Neuronal stem cell (in vitro differentiated cells): ENCODE measurements at regions not wholly inside any gene's neighbourhood (a gene's known extent, or its start where the extent isn't known, plus 50 kb on each side); places are given as distances from the start of the nearest gene placed in this dataset.

ENCODE experiments used
- DNase-seq: peaks from one replicate; pipeline ENCODE4 v3.0.0-alpha.2; 2013; ENCODE audit warnings: low spot score
- H2AFZ ChIP-seq: one replicate; pipeline ENCODE4 v1.6.1; 2013; ENCODE audit warnings: mild to moderate bottlenecking, low read length, inconsistent platforms
- H2AK5ac ChIP-seq: 2 replicates; pipeline ENCODE4 v1.6.1; 2013; ENCODE audit warnings: low read depth, mild to moderate bottlenecking, inconsistent platforms, low read length, moderate library complexity, mixed read lengths
- H2BK120ac ChIP-seq: 2 replicates; pipeline ENCODE4 v1.6.1; 2013; ENCODE audit warnings: low read depth, mild to moderate bottlenecking, inconsistent platforms, low read length, moderate library complexity, mixed read lengths
- H2BK12ac ChIP-seq: one replicate; pipeline ENCODE4 v1.6.1; 2013; ENCODE audit warnings: low read length, inconsistent platforms
- H2BK15ac ChIP-seq: 2 replicates; pipeline ENCODE4 v1.6.1; 2013; ENCODE audit warnings: mild to moderate bottlenecking, low read length, inconsistent platforms, mixed read lengths
- H2BK5ac ChIP-seq: one replicate; pipeline ENCODE4 v1.6.1; 2013; ENCODE audit warnings: inconsistent platforms, mild to moderate bottlenecking, low read length, moderate library complexity
- H3K14ac ChIP-seq: one replicate; pipeline ENCODE4 v1.6.1; 2013; ENCODE audit warnings: low read length, inconsistent platforms
- H3K18ac ChIP-seq: 2 replicates; pipeline ENCODE4 v1.6.1; 2013; ENCODE audit warnings: low read length, inconsistent platforms
- H3K23ac ChIP-seq: 2 replicates; pipeline ENCODE4 v1.6.1; 2013; ENCODE audit warnings: low read depth, mild to moderate bottlenecking, mixed read lengths, low read length, inconsistent platforms; ENCODE audit not compliant: poor library complexity
- H3K27ac ChIP-seq: replicated peaks from 3 replicates; pipeline ENCODE4 v1.5.1; 2013; ENCODE audit warnings: low read length, inconsistent platforms
- H3K27me3 ChIP-seq, 3 experiments: 2 replicates each; pipeline ENCODE4 v1.6.1; 2013; ENCODE audit warnings: low read length in 3 of 3, mild to moderate bottlenecking in 2 of 3, inconsistent platforms in 1 of 3, low read depth in 1 of 3, mixed read lengths in 1 of 3, moderate library complexity in 1 of 3; ENCODE audit not compliant: control insufficient read depth in 3 of 3, insufficient read depth in 3 of 3
- H3K36me3 ChIP-seq, 2 donors: replicated peaks in 1 of 2; 2 replicates each; pipeline ENCODE4 v1.6.1; 2013; ENCODE audit warnings: low read length in 2 of 2; ENCODE audit not compliant: control insufficient read depth in 2 of 2, insufficient read depth in 2 of 2
- H3K4ac ChIP-seq: 2 replicates; pipeline ENCODE4 v1.6.1; 2013; ENCODE audit warnings: inconsistent platforms, mild to moderate bottlenecking, low read length, moderate library complexity
- H3K4me1 ChIP-seq, 2 donors: 1 replicate in 1 of 2; 2 replicates in 1 of 2; pipeline ENCODE4 v1.6.1; 2013; ENCODE audit warnings: low read length in 2 of 2, low read depth in 1 of 2; ENCODE audit not compliant: control insufficient read depth in 2 of 2, insufficient read depth in 1 of 2
- H3K4me2 ChIP-seq: one replicate; pipeline ENCODE4 v1.6.1; 2013; ENCODE audit warnings: mild to moderate bottlenecking, low read length, inconsistent platforms; ENCODE audit not compliant: insufficient read depth, poor library complexity, severe bottlenecking
- H3K4me3 ChIP-seq, 2 donors: 2 replicates each; pipeline ENCODE4 v1.5.1; 2013; ENCODE audit warnings: low read length in 2 of 2, mild to moderate bottlenecking in 2 of 2, inconsistent platforms in 1 of 2, moderate library complexity in 1 of 2
- H3K79me1 ChIP-seq: one replicate; pipeline ENCODE4 v1.6.1; 2013; ENCODE audit warnings: low read depth, mild to moderate bottlenecking, inconsistent platforms, low read length, moderate library complexity
- H3K9ac ChIP-seq: one replicate; pipeline ENCODE4 v1.6.1; 2013; ENCODE audit warnings: mild to moderate bottlenecking, low read depth, low read length, inconsistent platforms; ENCODE audit not compliant: poor library complexity
- H3K9me3 ChIP-seq, 2 donors: replicated peaks in 1 of 2; 2 replicates each; pipeline versions ENCODE3 to v1.6.1; 2013; ENCODE audit warnings: low read length in 2 of 2, mild to moderate bottlenecking in 2 of 2, inconsistent platforms in 1 of 2, low read depth in 1 of 2, mixed read lengths in 1 of 2, moderate library complexity in 1 of 2; ENCODE audit not compliant: control insufficient read depth in 2 of 2, insufficient read depth in 1 of 2
- H4K8ac ChIP-seq: one replicate; pipeline ENCODE4 v1.6.1; 2013; ENCODE audit warnings: low read depth, mild to moderate bottlenecking, inconsistent platforms, low read length, moderate library complexity
- H4K91ac ChIP-seq: one replicate; pipeline ENCODE4 v1.6.1; 2013; ENCODE audit warnings: low read length, low read depth, mild to moderate bottlenecking, inconsistent platforms; ENCODE audit not compliant: poor library complexity
- WGBS, 2 donors: extraction: QIAGEN DNeasy Blood & Tissue Kit; methylation state at CpG; one replicate each; pipeline ENCODE4 v1.1.7; 2013; ENCODE audit warnings: missing lambda C conversion rate in 2 of 2, mixed read lengths in 1 of 2; ENCODE audit not compliant: insufficient read length in 2 of 2, insufficient replicate concordance in 1 of 2; ENCODE audit errors: extremely low coverage in 2 of 2; 5-methylcytosine and 5-hydroxymethylcytosine counted together

- H2AK5ac ChIP-seq = no peak overlapping the region
- no peak overlapping the region for H2BK12ac ChIP-seq
- no peak overlapping the region for H2AFZ ChIP-seq
- H2BK5ac ChIP-seq = no peak overlapping the region
- H3K4me2 ChIP-seq = no peak overlapping the region
- no peak overlapping the region for H2BK120ac ChIP-seq
- H3K23ac ChIP-seq = no peak overlapping the region
- DNase-seq = no peak
- no peak overlapping the region for H3K14ac ChIP-seq
- no peak overlapping the region for H4K8ac ChIP-seq
- no peaks in the 10 kb centered on the region for H3K4me1 ChIP-seq
- no peaks in the 10 kb centered on the region for H3K27me3 ChIP-seq
- peaks cover 0 to 13% of the 10 kb centered on the region in 2 donors for H3K9me3 ChIP-seq
- H4K91ac ChIP-seq = no peak overlapping the region
- H3K4ac ChIP-seq = no peak overlapping the region
- no peaks in the 10 kb centered on the region for H3K36me3 ChIP-seq
- no peak overlapping the region for H3K9ac ChIP-seq
- WGBS, 2 donors = no CpG with 5 or more reads among the region's 3 CpGs
- H3K18ac ChIP-seq = no peak overlapping the region
- H2BK15ac ChIP-seq = no peak overlapping the region
- H3K4me3 ChIP-seq = no peak overlapping the region
- no peak overlapping the region for H3K27ac ChIP-seq
- H3K79me1 ChIP-seq = no peaks in the 10 kb centered on the region
These were observed 194.2 kb downstream of the PRL start for GRCh38 chr6:22102671-22103070.

- Histone ChIP-seq H3K4me2 (no peak overlapping the region), H3K9ac (no peak overlapping the region), H3K23ac (no peak overlapping the region), H3K27ac (no peak overlapping the region), H3K36me3 (peaks cover 0 to 11% of the 10 kb centered on the region in 2 donors), H3K79me1 (no peaks in the 10 kb centered on the region), H2BK120ac (no peak overlapping the region), H2BK15ac (no peak overlapping the region), H2BK5ac (no peak overlapping the region), H2AK5ac (no peak overlapping the region), H3K4me3 (no peak overlapping the region), H4K91ac (no peak overlapping the region), H2BK12ac (no peak overlapping the region), H3K9me3 (peaks cover 0 to 13% of the 10 kb centered on the region in 2 donors), H4K8ac (no peak overlapping the region), H3K18ac (no peak overlapping the region), H3K27me3 (no peaks in the 10 kb centered on the region), H3K4me1 (no peaks in the 10 kb centered on the region), H3K4ac (no peak overlapping the region), H3K14ac (no peak overlapping the region), H2AFZ (no peak overlapping the region)
- no CpG with 5 or more reads among the region's 5 CpGs for WGBS, 2 donors
- no peak for DNase-seq
These were observed 190.4 kb downstream of the PRL start for GRCh38 chr6:22106451-22106850.

- no peaks in the 10 kb centered on the region for H3K4me1 ChIP-seq
- no peak for DNase-seq
- H2BK15ac ChIP-seq = no peak overlapping the region
- H2BK120ac ChIP-seq = no peak overlapping the region
- H2BK5ac ChIP-seq = no peak overlapping the region
- no peak overlapping the region for H3K4ac ChIP-seq
- H3K4me3 ChIP-seq = no peak overlapping the region
- no peak overlapping the region for H4K91ac ChIP-seq
- no peak overlapping the region for H2AK5ac ChIP-seq
- no peak overlapping the region for H3K9ac ChIP-seq
- no peak overlapping the region for H2BK12ac ChIP-seq
- no peak overlapping the region for H3K23ac ChIP-seq
- WGBS, 2 donors = no CpG with 5 or more reads among the region's 3 CpGs
- H3K4me2 ChIP-seq = no peak overlapping the region
- H3K9me3 ChIP-seq = peaks cover 0 to 10% of the 10 kb centered on the region in 2 donors
- no peak overlapping the region for H2AFZ ChIP-seq
- H4K8ac ChIP-seq = no peak overlapping the region
- H3K27ac ChIP-seq = no peak overlapping the region
- no peaks in the 10 kb centered on the region for H3K79me1 ChIP-seq
- no peak overlapping the region for H3K14ac ChIP-seq
- peaks cover 0 to 14% of the 10 kb centered on the region in 2 donors for H3K36me3 ChIP-seq
- no peaks in the 10 kb centered on the region for H3K27me3 ChIP-seq
- no peak overlapping the region for H3K18ac ChIP-seq
These were observed 189.9 kb downstream of the PRL start for GRCh38 chr6:22106961-22107360.

GRCh38 chr6:22108199-22108598 lies 188.6 kb downstream of the PRL start:
- no peak overlapping the region for H3K4ac ChIP-seq
- no peak overlapping the region for H3K18ac ChIP-seq
- H3K27me3 ChIP-seq = no peaks in the 10 kb centered on the region
- no peak overlapping the region for H2BK12ac ChIP-seq
- no peak overlapping the region for H3K9ac ChIP-seq
- no peak overlapping the region for H4K91ac ChIP-seq
- no peak for DNase-seq
- H3K4me1 ChIP-seq = no peaks in the 10 kb centered on the region
- H2AFZ ChIP-seq = no peak overlapping the region
- H3K4me2 ChIP-seq = no peak overlapping the region
- H2BK15ac ChIP-seq = no peak overlapping the region
- H2AK5ac ChIP-seq = no peak overlapping the region
- H2BK120ac ChIP-seq = no peak overlapping the region
- no peak overlapping the region for H4K8ac ChIP-seq
- H3K23ac ChIP-seq = no peak overlapping the region
- H3K27ac ChIP-seq = no peak overlapping the region
- peaks cover 0 to 23% of the 10 kb centered on the region in 2 donors for H3K36me3 ChIP-seq
- no CpG with 5 or more reads among the region's 7 CpGs for WGBS, 2 donors
- no peak overlapping the region for H3K4me3 ChIP-seq
- no peaks in the 10 kb centered on the region for H3K79me1 ChIP-seq
- H3K14ac ChIP-seq = no peak overlapping the region
- H3K9me3 ChIP-seq = peaks cover 0 to 4% of the 10 kb centered on the region in 2 donors
- H2BK5ac ChIP-seq = no peak overlapping the region
